ENCODE measurements at regions not wholly inside any gene's neighbourhood (a gene's known extent, or its start where the extent isn't known, plus 50 kb on each side); places are given as distances from the start of the nearest gene placed in this dataset.
"Not testable (repeated sequence)": the region's sequence is repeated elsewhere in the genome, so short reads cannot be mapped to it uniquely, and the experiment has no call there.

DNA sequence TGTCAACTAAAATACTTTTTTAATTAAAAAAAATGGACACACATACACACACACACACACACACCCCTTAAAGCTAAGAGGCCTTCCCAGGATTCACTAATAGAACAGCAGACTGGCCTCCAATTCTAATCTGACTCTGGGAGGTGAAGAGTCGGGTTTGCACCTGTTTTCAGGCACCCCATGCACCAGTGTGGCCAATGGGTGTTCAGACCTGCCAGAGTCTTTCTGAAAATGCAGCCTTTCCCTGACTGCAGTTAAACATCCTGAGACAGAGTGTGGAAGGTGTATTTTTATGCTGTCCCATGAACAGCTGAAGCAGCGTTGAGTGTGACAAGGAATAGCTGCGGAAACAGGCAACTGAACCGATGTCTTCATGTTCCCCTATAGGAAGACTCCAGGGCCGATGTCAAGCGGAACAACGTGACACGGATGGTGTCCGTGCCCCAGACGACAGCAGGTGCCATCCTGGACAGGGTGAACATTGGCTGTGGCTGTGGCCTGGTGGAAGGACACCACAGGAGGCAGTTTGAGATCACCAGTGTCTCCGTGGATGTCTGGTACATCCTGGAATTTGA lies 74.6 kb upstream of the LYZL2 start:
- no peak for TF ChIP-seq POLR2A (IDR thresholded peaks at IDR 0.05)
- TF ChIP-seq, protein P1, sequence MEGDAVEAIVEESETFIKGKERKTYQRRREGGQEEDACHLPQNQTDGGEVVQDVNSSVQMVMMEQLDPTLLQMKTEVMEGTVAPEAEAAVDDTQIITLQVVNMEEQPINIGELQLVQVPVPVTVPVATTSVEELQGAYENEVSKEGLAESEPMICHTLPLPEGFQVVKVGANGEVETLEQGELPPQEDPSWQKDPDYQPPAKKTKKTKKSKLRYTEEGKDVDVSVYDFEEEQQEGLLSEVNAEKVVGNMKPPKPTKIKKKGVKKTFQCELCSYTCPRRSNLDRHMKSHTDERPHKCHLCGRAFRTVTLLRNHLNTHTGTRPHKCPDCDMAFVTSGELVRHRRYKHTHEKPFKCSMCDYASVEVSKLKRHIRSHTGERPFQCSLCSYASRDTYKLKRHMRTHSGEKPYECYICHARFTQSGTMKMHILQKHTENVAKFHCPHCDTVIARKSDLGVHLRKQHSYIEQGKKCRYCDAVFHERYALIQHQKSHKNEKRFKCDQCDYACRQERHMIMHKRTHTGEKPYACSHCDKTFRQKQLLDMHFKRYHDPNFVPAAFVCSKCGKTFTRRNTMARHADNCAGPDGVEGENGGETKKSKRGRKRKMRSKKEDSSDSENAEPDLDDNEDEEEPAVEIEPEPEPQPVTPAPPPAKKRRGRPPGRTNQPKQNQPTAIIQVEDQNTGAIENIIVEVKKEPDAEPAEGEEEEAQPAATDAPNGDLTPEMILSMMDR (IDR thresholded peaks at IDR 0.05): no peak
- H3K4me3 ChIP-seq (ENCODE audit: low read depth, poor library complexity, severe bottlenecking): no peak overlapping the region
- WGBS, 2 donors: 82 to 87% methylated on average over 11 of the region's 11 CpGs
- intact Hi-C loops (cut with DNase I; ENCODE audit: low total_unique reads): no loop called here
- no peak for DNase-seq (ENCODE audit: low spot score in 2 of 2)

DNA sequence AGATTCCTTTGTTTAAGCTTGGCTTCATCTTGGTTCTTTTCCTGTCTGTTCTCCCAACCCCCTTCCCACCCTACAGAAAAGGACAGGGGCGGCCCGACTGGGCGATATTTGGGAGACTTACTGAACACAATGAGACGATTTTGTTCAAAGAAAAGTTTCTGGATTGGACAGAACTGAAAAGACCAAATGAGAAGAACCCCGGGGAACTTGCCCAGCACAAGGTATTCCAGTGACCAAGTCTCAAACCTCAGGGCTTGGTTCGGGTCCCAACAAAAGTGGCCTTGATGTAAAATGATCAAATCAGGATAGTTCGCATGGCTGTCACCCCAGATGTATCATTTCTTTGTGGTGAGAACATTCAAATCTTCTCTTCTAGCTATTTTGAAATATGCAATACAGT lies 73.9 kb upstream of the LYZL2 start:
- H3K4me3 ChIP-seq (ENCODE audit: low read depth, poor library complexity, severe bottlenecking); DNase-seq (ENCODE audit: low spot score in 2 of 2); intact Hi-C loops (cut with DNase I; ENCODE audit: low total_unique reads): not testable (repeated sequence)
- 73 to 76% methylated on average over 7 of the region's 7 CpGs for WGBS, 2 donors

DNA sequence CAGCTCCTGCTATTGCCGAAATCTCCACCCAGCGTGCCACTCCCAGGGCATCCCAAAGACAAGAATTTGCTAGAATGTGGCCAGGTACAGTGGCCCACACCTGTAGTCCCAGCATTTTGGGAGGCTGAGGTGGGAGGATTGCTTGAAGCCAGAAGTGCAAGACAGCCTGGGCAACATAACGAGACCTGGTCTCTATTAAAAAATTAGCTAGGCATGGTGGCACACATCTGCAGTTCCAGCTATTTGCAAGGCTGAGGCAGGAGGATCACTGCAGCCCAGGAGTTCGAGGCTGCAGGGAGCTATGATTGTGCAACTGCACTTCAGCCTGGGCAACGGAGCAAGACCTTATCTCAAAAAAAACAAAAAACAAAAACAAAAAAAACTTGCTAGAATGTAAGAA lies 73.3 kb upstream of the LYZL2 start:
- intact Hi-C loops (cut with DNase I; ENCODE audit: low total_unique reads): no loop called here
- 66 to 74% methylated on average over 5 of the region's 5 CpGs for WGBS, 2 donors
- H3K4me3 ChIP-seq (ENCODE audit: low read depth, poor library complexity, severe bottlenecking): no peak overlapping the region
- no peak for DNase-seq (ENCODE audit: low spot score in 2 of 2)
- TF ChIP-seq, protein P1 (IDR thresholded peaks at IDR 0.05): no peak
- no peak for TF ChIP-seq POLR2A (IDR thresholded peaks at IDR 0.05)

DNA sequence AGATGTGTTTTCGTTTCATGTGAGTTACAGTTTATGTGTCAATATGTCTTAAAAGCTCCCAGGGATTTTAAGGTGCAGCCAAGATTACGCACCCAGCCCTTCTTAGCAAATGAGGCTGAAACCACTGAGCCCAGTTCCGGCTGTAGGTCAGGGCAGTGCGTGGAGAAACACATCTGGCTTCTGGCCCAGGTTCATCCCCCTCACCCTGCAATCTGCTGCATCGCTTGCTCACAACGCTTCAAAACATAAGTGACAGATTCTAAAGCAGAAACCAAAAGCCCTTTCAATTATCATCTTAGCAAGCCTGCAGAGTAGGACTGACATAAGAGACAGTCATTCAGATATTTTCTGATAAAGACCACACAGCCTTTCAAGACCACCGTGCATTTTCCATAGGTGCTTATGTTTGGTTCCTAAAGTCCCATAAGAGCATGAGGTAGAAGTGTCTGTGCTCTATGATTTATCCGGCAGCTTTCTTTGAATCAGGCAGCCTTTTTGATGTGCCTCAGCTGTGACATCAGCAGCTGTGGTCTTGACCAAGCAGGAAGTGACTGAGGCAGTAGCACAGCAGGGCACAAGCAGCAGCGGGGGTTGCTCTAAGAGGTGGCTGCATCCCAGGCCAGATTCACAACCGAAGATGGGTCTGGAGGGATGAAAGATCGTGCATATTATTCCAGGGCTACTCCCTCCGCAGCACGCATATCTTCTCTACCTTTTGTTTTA lies 72.1 kb upstream of the LYZL2 start:
- WGBS, 2 donors: 50 to 57% methylated on average over 13 of the region's 13 CpGs
- intact Hi-C loops (cut with DNase I; ENCODE audit: low total_unique reads): no loop called here
- no peak overlapping the region for H3K4me3 ChIP-seq (ENCODE audit: low read depth, poor library complexity, severe bottlenecking)
- DNase-seq (ENCODE audit: low spot score in 2 of 2): peak in 1 of 2 donors; percentile 76
- TF ChIP-seq, protein P1 (IDR thresholded peaks at IDR 0.05): no peak
- TF ChIP-seq POLR2A (IDR thresholded peaks at IDR 0.05): no peak

DNA sequence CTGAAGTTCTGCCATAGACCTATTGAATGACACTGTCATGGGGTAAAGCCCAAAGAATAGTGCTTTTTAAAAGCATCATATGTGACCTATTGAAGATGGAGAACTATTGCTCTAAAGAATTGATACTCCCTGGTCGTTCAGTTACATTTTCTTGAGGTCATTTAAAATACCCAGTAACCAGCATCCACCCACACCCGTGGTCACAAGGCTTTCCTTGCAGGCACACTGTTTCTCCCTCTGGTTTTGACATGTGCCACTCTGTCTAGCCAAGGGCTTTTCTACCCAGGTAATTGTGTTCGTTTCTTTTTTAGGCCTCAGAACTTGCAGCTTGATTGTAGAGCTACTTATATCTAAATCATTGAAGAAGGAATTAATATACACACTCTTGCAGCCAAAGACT lies 68.3 kb upstream of the LYZL2 start:
- DNase-seq (ENCODE audit: low spot score in 2 of 2): peak in 1 of 2 donors; percentile 10
- H3K4me3 ChIP-seq (ENCODE audit: low read depth, poor library complexity, severe bottlenecking): no peak overlapping the region
- TF ChIP-seq, protein P1 (IDR thresholded peaks at IDR 0.05): no peak
- no peak for TF ChIP-seq POLR2A (IDR thresholded peaks at IDR 0.05)
- intact Hi-C loops (cut with DNase I; ENCODE audit: low total_unique reads): no loop called here
- 75 to 78% methylated on average over 3 of the region's 3 CpGs for WGBS, 2 donors

DNA sequence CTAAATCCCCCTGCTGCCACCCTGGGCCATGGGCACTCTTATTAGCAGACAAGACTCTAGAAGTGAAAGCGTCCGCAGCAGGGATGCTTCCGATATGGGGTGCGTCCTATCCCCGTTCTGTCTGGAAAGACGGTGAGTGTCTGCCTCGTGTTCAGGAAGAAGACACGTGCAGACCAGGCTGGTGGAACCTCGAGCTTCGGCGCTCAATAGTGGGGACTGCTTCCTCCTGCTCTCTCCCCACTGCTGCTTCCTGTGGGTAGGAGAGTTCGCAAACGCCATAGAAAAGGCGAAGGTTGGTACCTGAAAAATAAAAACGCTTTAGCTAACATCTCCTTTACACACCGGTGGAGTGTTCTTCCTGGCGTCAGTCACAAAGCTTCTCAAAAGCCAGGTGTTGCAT lies 67.7 kb upstream of the LYZL2 start:
- DNase-seq (ENCODE audit: low spot score in 2 of 2): peak in 1 of 2 donors; percentile 58
- H3K4me3 ChIP-seq (ENCODE audit: low read depth, poor library complexity, severe bottlenecking); intact Hi-C loops (cut with DNase I; ENCODE audit: low total_unique reads): not testable (repeated sequence)
- 63 to 69% methylated on average over 17 of the region's 17 CpGs for WGBS, 2 donors

DNA sequence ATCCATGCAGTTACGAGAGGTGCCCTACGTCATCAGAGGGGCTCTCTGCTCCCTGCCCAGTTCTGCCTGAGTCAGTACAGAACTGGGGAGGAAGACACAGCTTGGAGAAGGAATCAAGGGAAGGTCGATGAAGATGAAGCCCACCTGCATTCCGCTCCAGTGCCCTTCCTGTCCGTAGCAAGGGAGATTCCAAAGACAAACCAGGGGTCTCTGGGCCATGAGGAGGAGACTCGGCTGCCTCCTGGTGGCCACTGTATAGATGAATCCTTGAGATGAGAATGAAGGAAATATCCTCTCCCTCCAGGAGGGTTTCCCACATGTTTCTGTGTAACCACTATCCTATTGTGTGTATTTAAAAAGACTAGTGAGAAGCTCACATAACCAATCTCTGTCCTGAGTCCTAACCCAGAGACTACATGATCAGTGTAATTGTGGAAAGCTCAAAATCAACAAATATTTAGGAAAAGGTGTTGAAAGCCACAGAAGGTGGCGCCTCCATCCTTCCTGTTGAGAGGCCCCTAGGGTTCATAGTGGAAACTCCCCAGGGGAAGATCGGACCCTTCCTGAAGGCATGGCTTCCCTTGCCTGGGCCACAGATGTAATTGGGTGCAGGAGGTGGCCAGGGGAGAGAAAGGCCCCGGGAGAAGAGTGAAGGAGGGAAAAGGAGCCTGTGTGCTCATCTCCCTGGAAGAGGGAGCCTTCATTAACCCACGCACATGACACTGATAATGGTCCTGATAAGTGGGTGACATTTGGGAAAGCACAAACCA lies 67.0 kb upstream of the LYZL2 start:
- 83 to 86% methylated on average over 9 of the region's 10 CpGs for WGBS, 2 donors
- H3K4me3 ChIP-seq (ENCODE audit: low read depth, poor library complexity, severe bottlenecking); DNase-seq (ENCODE audit: low spot score in 2 of 2); intact Hi-C loops (cut with DNase I; ENCODE audit: low total_unique reads): not testable (repeated sequence)

DNA sequence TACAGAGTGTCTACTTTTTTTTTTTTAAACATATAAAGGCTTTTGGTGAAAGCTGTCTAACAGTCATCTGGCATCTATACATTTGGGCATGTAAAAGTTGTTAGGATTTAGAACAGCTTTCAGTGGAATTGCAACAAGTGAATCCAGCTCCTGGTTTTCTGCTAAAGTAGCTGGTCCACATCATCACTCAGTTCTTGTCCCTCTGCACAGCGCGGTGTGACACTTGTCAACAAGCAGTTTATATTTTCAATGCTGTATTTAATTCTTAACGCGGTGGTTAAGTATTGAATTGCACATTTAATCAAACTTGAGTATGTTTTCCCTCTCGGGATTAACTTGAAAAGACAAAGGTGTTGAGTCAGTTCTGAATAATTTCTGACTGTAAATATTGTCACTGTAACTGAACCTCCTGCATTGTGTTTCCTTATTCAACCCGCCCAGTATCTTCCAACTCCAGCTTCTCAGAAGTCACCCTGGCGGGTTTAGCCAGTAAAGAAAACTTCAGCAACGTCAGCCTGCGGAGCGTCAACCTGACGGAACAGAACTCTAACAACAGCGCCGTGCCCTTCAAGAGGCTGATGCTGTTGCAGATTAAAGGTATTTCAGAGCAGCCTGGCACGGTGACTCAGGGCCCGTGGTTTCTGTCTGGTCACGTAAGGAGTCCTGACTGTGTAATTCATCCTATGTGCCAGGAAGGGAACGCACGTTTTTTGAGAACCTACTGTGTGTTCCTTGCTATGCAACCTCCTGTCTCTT lies 66.1 kb upstream of the LYZL2 start:
- intact Hi-C loops (cut with DNase I; ENCODE audit: low total_unique reads); DNase-seq (ENCODE audit: low spot score in 2 of 2); H3K4me3 ChIP-seq (ENCODE audit: low read depth, poor library complexity, severe bottlenecking): not testable (repeated sequence)
- WGBS, 2 donors: 74 to 84% methylated on average over 18 of the region's 18 CpGs

All from lower leg skin (tissue), 4 donors.